Body of pancreas (tissue), 4 donors: ENCODE measurements at regions not wholly inside any gene's neighbourhood (a gene's known extent, or its start where the extent isn't known, plus 50 kb on each side); places are given as distances from the start of the nearest gene placed in this dataset.

Experiments
- ATAC-seq: fragments of 150-250 bp; one replicate; pipeline ENCODE4 v1.9.1; 2016
- DNase-seq, 4 donors: peaks; one replicate each; pipeline ENCODE4 v3.0.0-alpha.2; 2019
- H3K27ac ChIP-seq, 4 donors: fragments of 200-600 bp; sonication (generic); 1 replicate in 3 of 4; 2 replicates in 1 of 4; pipeline versions ENCODE4 v1.5.1 to v1.6.1; 2016 to 2019; ENCODE audit warnings: mild to moderate bottlenecking in 1 of 4, mixed read lengths in 1 of 4, moderate library complexity in 1 of 4
- H3K27me3 ChIP-seq, 2 donors: fragments of 200-600 bp; sonication (generic); one replicate each; pipeline ENCODE4 v1.6.0; 2016; ENCODE audit warnings: mild to moderate bottlenecking in 1 of 2
- H3K36me3 ChIP-seq, 2 donors: fragments of 200-600 bp; sonication (generic); replicated peaks in 1 of 2; 2 replicates each; pipeline ENCODE4 v1.5.1; 2016; ENCODE audit warnings: low read depth in 2 of 2; ENCODE audit not compliant: insufficient read depth in 1 of 2
- H3K4me1 ChIP-seq: fragments of 200-600 bp; sonication (generic); one replicate; pipeline ENCODE4 v1.6.0; 2016
- H3K4me3 ChIP-seq, 2 donors: fragments of 200-600 bp; sonication (generic); 1 replicate in 1 of 2; 2 replicates in 1 of 2; pipeline ENCODE4 v1.5.1; 2016 to 2019
- H3K9me3 ChIP-seq, 3 donors: fragments of 200-600 bp; sonication (generic); 1 replicate in 2 of 3; 2 replicates in 1 of 3; pipeline ENCODE4 v1.5.1; 2016
- POLR2A ChIP-seq, 3 donors: fragments of 450-650 bp; IDR thresholded peaks; one replicate each; pipeline ENCODE4 v1.6.1; 2016; ENCODE audit warnings: antibody characterized with exemption in 3 of 3, mild to moderate bottlenecking in 2 of 3
- WGBS, 2 donors: methylation state at CpG; one replicate each; pipeline ENCODE4 v1.1.5; 2017; 5-methylcytosine and 5-hydroxymethylcytosine counted together
- intact Hi-C: fragments of 100-400 bp; cut with DNase I; formaldehyde crosslinking; loops from one replicate; pipeline ENCODE4 v1.15.1; 2023
- TF ChIP-seq, protein P1 (sequence below), 7 experiments: fragments of 450-650 bp in 4 of 7; fragments of 200-600 bp in 3 of 7; sonication (generic) in 3 of 7; IDR thresholded peaks; one replicate each; pipeline ENCODE4 v1.5.1; 2016 to 2019; ENCODE audit warnings: antibody characterized with exemption in 7 of 7

DNA sequence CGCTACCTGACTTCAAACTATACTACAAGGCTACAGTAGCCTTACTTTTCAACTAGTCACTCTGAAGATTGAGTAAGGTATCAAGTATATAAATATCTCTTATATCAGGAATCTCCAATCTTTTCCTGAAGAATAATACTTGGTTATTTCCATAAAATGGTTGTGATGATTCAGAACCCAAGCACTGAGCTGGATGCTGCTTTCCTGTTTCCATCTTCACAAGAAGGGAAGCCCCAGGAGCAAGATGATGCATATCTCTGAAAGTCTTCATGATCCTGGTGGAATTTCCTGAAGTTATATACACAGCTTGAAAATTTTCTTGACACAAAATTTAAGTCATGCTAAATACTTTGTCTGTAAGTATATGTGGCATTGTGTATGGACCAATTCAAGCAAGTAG lies 243.9 kb upstream of the TANK start:
- DNase-seq (no peak), ATAC-seq (no peak)
- intact Hi-C loops, result no loop called here
- Histone ChIP-seq H3K27ac (no peak overlapping the region), H3K4me1 (no peaks in the 10 kb centered on the region), H3K36me3 (no peaks in the 10 kb centered on the region), H3K9me3 (no peaks in the 10 kb centered on the region), H3K27me3 (no peaks in the 10 kb centered on the region), H3K4me3 (no peak overlapping the region)
- WGBS, 2 donors, result 89 to 96% methylated on average over 1 of the region's 1 CpG
- TF ChIP-seq, protein P1, sequence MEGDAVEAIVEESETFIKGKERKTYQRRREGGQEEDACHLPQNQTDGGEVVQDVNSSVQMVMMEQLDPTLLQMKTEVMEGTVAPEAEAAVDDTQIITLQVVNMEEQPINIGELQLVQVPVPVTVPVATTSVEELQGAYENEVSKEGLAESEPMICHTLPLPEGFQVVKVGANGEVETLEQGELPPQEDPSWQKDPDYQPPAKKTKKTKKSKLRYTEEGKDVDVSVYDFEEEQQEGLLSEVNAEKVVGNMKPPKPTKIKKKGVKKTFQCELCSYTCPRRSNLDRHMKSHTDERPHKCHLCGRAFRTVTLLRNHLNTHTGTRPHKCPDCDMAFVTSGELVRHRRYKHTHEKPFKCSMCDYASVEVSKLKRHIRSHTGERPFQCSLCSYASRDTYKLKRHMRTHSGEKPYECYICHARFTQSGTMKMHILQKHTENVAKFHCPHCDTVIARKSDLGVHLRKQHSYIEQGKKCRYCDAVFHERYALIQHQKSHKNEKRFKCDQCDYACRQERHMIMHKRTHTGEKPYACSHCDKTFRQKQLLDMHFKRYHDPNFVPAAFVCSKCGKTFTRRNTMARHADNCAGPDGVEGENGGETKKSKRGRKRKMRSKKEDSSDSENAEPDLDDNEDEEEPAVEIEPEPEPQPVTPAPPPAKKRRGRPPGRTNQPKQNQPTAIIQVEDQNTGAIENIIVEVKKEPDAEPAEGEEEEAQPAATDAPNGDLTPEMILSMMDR (IDR thresholded peaks at IDR 0.05), result no peak
- no peak for TF ChIP-seq POLR2A (IDR thresholded peaks at IDR 0.05)

DNA sequence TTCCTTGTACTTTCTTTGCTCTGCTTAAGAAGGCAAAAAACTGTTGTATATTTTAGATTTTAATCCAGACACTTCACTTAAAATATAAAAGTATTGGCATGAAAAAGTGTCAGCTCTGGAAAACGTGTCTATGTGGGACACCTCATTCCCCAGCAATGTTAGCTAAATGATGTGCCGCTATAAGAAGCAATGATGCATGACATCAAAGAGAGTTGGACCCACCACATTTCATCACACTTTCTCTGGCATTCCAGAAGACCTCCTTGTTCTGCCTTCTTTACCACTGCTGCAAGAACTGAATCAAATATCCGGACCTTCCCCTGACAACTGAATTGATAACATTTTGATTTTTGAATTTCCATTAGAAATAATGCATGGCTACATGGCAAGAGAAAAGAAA lies 242.4 kb upstream of the TANK start:
- DNase-seq (no peak), ATAC-seq (no peak)
- H3K27me3 ChIP-seq, result no peaks in the 10 kb centered on the region
- no peak overlapping the region for H3K27ac ChIP-seq
- H3K36me3 ChIP-seq, result no peaks in the 10 kb centered on the region
- H3K4me1 ChIP-seq, result no peaks in the 10 kb centered on the region
- H3K9me3 ChIP-seq, result no peaks in the 10 kb centered on the region
- intact Hi-C loops, result no loop called here
- WGBS, 2 donors, result 67 to 85% methylated on average over 3 of the region's 3 CpGs
- H3K4me3 ChIP-seq, result no peak overlapping the region
- TF ChIP-seq POLR2A (IDR thresholded peaks at IDR 0.05), result no peak
- TF ChIP-seq, protein P1 (IDR thresholded peaks at IDR 0.05), result no peak

DNA sequence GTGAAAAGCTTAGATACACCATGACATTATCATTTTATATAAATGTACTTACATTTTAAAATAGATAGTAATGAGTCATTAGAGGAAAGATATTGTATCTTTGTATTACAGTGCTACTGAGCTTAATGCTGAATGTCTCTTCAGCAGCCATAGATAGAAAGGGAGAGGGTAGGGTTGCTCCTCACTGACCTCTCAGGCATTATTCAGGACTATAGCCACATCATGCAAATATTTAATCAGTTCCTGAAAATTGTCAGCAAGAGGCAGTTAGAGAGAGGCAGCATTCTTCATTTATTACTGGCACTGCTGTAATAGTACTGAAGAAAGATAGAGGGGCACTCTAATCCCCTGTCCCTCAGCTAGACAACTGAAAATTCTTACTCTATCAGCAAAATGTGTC lies 242.0 kb upstream of the TANK start:
- no peak overlapping the region for H3K27ac ChIP-seq
- no peaks in the 10 kb centered on the region for H3K27me3 ChIP-seq
- no peaks in the 10 kb centered on the region for H3K9me3 ChIP-seq
- no peaks in the 10 kb centered on the region for H3K36me3 ChIP-seq
- DNase-seq (no peak), ATAC-seq (no peak)
- no peaks in the 10 kb centered on the region for H3K4me1 ChIP-seq
- no peak overlapping the region for H3K4me3 ChIP-seq
- no peak for TF ChIP-seq POLR2A (IDR thresholded peaks at IDR 0.05)
- TF ChIP-seq, protein P1 (IDR thresholded peaks at IDR 0.05), result no peak
- intact Hi-C loops, result no loop called here

DNA sequence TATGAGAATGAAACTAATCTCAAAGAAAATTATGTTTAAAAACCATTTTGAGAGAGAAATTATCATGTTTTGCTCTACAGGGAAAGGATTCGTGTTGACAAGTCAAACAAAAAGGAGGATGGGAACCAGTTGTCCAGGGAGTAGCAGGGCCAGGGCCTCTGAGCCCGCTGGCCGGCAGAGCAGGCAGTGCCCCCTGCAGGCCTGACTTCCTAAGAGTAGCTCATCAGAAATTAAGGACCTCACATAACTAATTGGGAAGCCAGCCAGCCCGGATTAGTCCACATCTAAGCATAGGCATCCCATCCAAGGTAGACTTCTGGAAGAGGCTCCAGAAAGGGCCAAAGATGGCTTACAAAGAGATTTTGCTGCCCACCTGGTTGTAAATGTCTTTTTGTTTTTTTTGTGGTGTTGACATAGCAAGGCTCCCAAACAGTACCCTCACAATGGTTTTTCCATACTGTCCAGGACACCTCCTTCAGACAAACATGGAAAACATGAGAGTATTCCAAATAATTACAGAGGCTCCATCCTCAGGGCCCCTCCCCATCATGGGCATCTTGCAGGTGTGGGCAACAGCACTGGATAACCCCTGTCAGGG lies 241.2 kb upstream of the TANK start:
- Histone ChIP-seq H3K4me1 (no peaks in the 10 kb centered on the region), H3K9me3 (no peaks in the 10 kb centered on the region), H3K27ac (no peak overlapping the region), H3K36me3 (no peaks in the 10 kb centered on the region), H3K4me3 (no peak overlapping the region), H3K27me3 (no peaks in the 10 kb centered on the region)
- intact Hi-C loops, result no loop called here
- ATAC-seq (no peak), DNase-seq (peak; percentile 35 to 67 (median 46))
- TF ChIP-seq, protein P1 (IDR thresholded peaks at IDR 0.05), result peak in 6 of 7 experiments; percentile 26 to 51 (median 42)
- TF ChIP-seq POLR2A (IDR thresholded peaks at IDR 0.05), result no peak
- 18 to 21% methylated on average over 4 of the region's 4 CpGs for WGBS, 2 donors

DNA sequence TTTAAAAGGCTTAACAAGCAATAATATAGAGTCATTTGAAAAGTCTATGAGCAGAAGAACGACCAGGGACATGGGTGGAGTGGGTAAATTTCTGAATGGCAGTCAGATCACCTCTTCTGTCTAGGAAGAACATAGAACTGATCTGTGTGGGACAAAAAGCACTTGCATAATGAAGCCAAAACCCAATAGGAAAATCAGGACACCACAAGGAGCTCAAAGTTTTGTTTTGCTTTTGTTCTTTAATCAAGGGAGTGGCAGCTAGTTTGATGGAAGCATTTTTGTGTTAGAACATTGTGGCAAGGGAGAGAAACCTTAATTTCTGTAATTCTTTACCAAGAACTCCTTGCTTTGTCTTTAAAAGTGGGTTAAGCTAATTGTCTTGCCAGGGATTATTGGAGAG lies 240.2 kb upstream of the TANK start:
- Histone ChIP-seq H3K4me1 (no peaks in the 10 kb centered on the region), H3K9me3 (no peaks in the 10 kb centered on the region), H3K27me3 (no peaks in the 10 kb centered on the region), H3K27ac (no peak overlapping the region), H3K36me3 (no peaks in the 10 kb centered on the region), H3K4me3 (no peak overlapping the region)
- TF ChIP-seq, protein P1 (IDR thresholded peaks at IDR 0.05), result no peak
- no peak for TF ChIP-seq POLR2A (IDR thresholded peaks at IDR 0.05)
- WGBS, 2 donors, result 45 to 46% methylated on average over 1 of the region's 1 CpG
- intact Hi-C loops, result no loop called here
- DNase-seq (no peak), ATAC-seq (no peak)
